HEK293 (cell line): ENCODE measurements at regions not wholly inside any gene's neighbourhood (a gene's known extent, or its start where the extent isn't known, plus 50 kb on each side); places are given as distances from the start of the nearest gene placed in this dataset.
A peak's percentile ranks its signal among the peaks of the same experiment; 100 is the strongest.

Experiments used
- CTCF ChIA-PET: fragments of 350-600 bp; formaldehyde crosslinking; extraction: SDS; loops from one replicate; lab custom pipeline; 2021; ENCODE audit warnings: antibody characterized with exemption; lab: Yijun Ruan, JAX
- POLR2A ChIA-PET: fragments of 300-600 bp; formaldehyde crosslinking; extraction: SDS; loops from one replicate; lab custom pipeline; 2020; ENCODE audit warnings: antibody characterized with exemption, inconsistent platforms; lab: Yijun Ruan, JAX
- H3K27ac ChIP-seq: fragments of 200-500 bp; sonication (Bioruptor generic); 2 replicates; pipeline ENCODE4 v1.5.1; 2014; ENCODE audit warnings: low read depth, low read length, control low read depth, inconsistent platforms; ENCODE audit errors: extremely low read depth
- H3K36me3 ChIP-seq, 2 experiments: fragments of 200-500 bp in 1 of 2; sonication (Bioruptor generic) in 1 of 2; 1 replicate in 1 of 2; 2 replicates in 1 of 2; pipeline ENCODE4 v1.5.1; 2014 to 2017; ENCODE audit warnings: inconsistent platforms in 2 of 2, low read length in 2 of 2; ENCODE audit not compliant: control insufficient read depth in 2 of 2, insufficient read depth in 1 of 2
- H3K4me1 ChIP-seq: fragments of 200-500 bp; sonication (Bioruptor generic); 2 replicates; pipeline ENCODE4 v1.5.1; 2014; ENCODE audit warnings: mild to moderate bottlenecking, low read length, inconsistent platforms; ENCODE audit not compliant: control insufficient read depth, insufficient read depth
- H3K4me3 ChIP-seq: 2 replicates; pipeline ENCODE4 v1.5.1; 2011; ENCODE audit warnings: low read depth, mild to moderate bottlenecking, control low read depth, low read length, moderate library complexity
- H3K9me3 ChIP-seq: fragments of 200-500 bp; sonication (Bioruptor generic); 2 replicates; pipeline ENCODE4 v1.5.1; 2014; ENCODE audit warnings: low read depth, low read length, inconsistent platforms; ENCODE audit not compliant: control insufficient read depth, insufficient read depth
- OSR2 ChIP-seq: fragments of 450-650 bp; formaldehyde crosslinking; IDR thresholded peaks from 2 replicates; pipeline ENCODE4 v1.5.1; 2016; ENCODE audit warnings: missing biosample characterization, missing genetic modification characterization
- RBAK ChIP-seq: fragments of 450-650 bp; formaldehyde crosslinking; IDR thresholded peaks from 2 replicates; pipeline ENCODE4 v1.5.1; 2016; ENCODE audit warnings: missing biosample characterization, missing genetic modification characterization
- SALL2 ChIP-seq: fragments of 450-650 bp; formaldehyde crosslinking; IDR thresholded peaks from 2 replicates; pipeline ENCODE4 v1.5.0; 2017; ENCODE audit warnings: missing biosample characterization, mild to moderate bottlenecking, missing genetic modification characterization, borderline replicate concordance
- SCRT2 ChIP-seq: fragments of 450-650 bp; formaldehyde crosslinking; IDR thresholded peaks from 2 replicates; pipeline ENCODE4 v1.5.1; 2016; ENCODE audit warnings: missing biosample characterization, missing genetic modification characterization
- ZFP37 ChIP-seq: fragments of 450-650 bp; formaldehyde crosslinking; IDR thresholded peaks from 2 replicates; pipeline ENCODE4 v1.5.1; 2016; ENCODE audit warnings: missing biosample characterization, missing genetic modification characterization
- ZFP41 ChIP-seq: fragments of 450-650 bp; formaldehyde crosslinking; IDR thresholded peaks from 2 replicates; pipeline ENCODE4 v1.5.1; 2016; ENCODE audit warnings: missing biosample characterization, missing genetic modification characterization, borderline replicate concordance
- ZFP69B ChIP-seq: fragments of 450-650 bp; formaldehyde crosslinking; IDR thresholded peaks from 2 replicates; pipeline ENCODE4 v1.5.1; 2016; ENCODE audit warnings: missing biosample characterization, missing genetic modification characterization
- ZIC2 ChIP-seq: fragments of 450-650 bp; formaldehyde crosslinking; IDR thresholded peaks from 2 replicates; pipeline ENCODE4 v1.5.1; 2016; ENCODE audit warnings: missing biosample characterization, missing genetic modification characterization
- ZNF10 ChIP-seq: fragments of 450-650 bp; formaldehyde crosslinking; IDR thresholded peaks from 2 replicates; pipeline ENCODE4 v1.5.1; 2017; ENCODE audit warnings: missing biosample characterization, missing genetic modification characterization
- ZNF138 ChIP-seq: fragments of 450-650 bp; formaldehyde crosslinking; IDR thresholded peaks from 2 replicates; pipeline ENCODE4 v1.5.1; 2016; ENCODE audit warnings: missing biosample characterization, missing genetic modification characterization, borderline replicate concordance
- ZNF324 ChIP-seq: fragments of 450-650 bp; formaldehyde crosslinking; IDR thresholded peaks from 2 replicates; pipeline ENCODE4 v1.5.1; 2016; ENCODE audit warnings: missing biosample characterization, missing genetic modification characterization
- ZNF416 ChIP-seq: fragments of 450-650 bp; formaldehyde crosslinking; IDR thresholded peaks from 2 replicates; pipeline ENCODE4 v1.5.1; 2016; ENCODE audit warnings: missing biosample characterization, missing genetic modification characterization
- ZNF514 ChIP-seq: fragments of 450-650 bp; formaldehyde crosslinking; IDR thresholded peaks from 2 replicates; pipeline ENCODE4 v1.5.1; 2016; ENCODE audit warnings: missing biosample characterization, missing genetic modification characterization
- ZNF571 ChIP-seq: fragments of 450-650 bp; formaldehyde crosslinking; IDR thresholded peaks from 2 replicates; pipeline ENCODE4 v1.5.0; 2017; ENCODE audit warnings: missing biosample characterization, missing genetic modification characterization
- ZNF768 ChIP-seq: fragments of 450-650 bp; formaldehyde crosslinking; IDR thresholded peaks from 2 replicates; pipeline ENCODE4 v1.5.1; 2018; ENCODE audit warnings: missing biosample characterization, mild to moderate bottlenecking, missing genetic modification characterization
- ZNF785 ChIP-seq: fragments of 450-650 bp; formaldehyde crosslinking; IDR thresholded peaks from 2 replicates; pipeline ENCODE4 v1.5.1; 2016; ENCODE audit warnings: missing biosample characterization, missing genetic modification characterization
- ZNF792 ChIP-seq: fragments of 450-650 bp; formaldehyde crosslinking; IDR thresholded peaks from 2 replicates; pipeline ENCODE4 v1.5.1; 2016; ENCODE audit warnings: missing biosample characterization, missing genetic modification characterization
- TF ChIP-seq, protein P1 (sequence below): fragments of 450-650 bp; formaldehyde crosslinking; IDR thresholded peaks from 2 replicates; pipeline ENCODE4 v1.5.1; 2017; ENCODE audit warnings: missing biosample characterization, missing genetic modification characterization
- TF ChIP-seq, protein P2 (sequence below): IDR thresholded peaks from 2 replicates; pipeline ENCODE4 v1.6.1; 2011; ENCODE audit warnings: mild to moderate bottlenecking, low read depth, low read length, borderline replicate concordance
- TF ChIP-seq, protein P3 (sequence below): fragments of 450-650 bp; formaldehyde crosslinking; IDR thresholded peaks from 2 replicates; pipeline ENCODE4 v1.5.1; 2016; ENCODE audit warnings: missing biosample characterization, missing genetic modification characterization, low read depth
- TF ChIP-seq, protein P4 (sequence below): fragments of 450-650 bp; formaldehyde crosslinking; IDR thresholded peaks from 2 replicates; pipeline ENCODE4 v1.5.1; 2016; ENCODE audit warnings: missing biosample characterization, missing genetic modification characterization
- TF ChIP-seq, protein P5 (sequence below): fragments of 450-650 bp; formaldehyde crosslinking; IDR thresholded peaks from 2 replicates; pipeline ENCODE4 v1.5.1; 2016; ENCODE audit warnings: missing biosample characterization, missing genetic modification characterization
- TF ChIP-seq, protein P6 (sequence below): fragments of 450-650 bp; formaldehyde crosslinking; conservative IDR thresholded peaks from 2 replicates; pipeline ENCODE4 v1.5.1; 2016; ENCODE audit warnings: low read depth, missing biosample characterization, missing genetic modification characterization

DNA sequence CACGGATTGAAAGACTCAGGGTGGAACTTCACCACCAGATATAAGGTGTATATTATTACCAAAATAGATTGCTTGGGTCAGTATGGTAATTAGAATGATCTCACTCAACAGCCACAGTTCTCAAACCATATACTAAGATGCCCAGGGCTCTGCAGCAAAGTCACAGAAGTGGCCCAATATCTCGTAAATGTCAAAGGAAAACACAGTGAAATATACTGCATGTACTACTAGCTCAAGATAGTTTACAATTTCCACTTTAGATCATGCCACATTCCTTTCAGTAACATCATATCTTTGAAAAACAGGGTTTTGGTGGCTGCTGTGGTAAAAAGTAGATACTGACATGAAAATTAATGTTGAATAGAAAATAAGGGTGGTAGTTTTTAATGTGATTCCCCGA lies 180.3 kb upstream of the ATP1B1 start (continued):
- no peak for TF ChIP-seq ZNF571 (tag by site-specific recombination)
- TF ChIP-seq ZNF785 (tag by site-specific recombination), result no peak
- no peak for TF ChIP-seq SCRT2 (tag by site-specific recombination)
- TF ChIP-seq, protein P1, sequence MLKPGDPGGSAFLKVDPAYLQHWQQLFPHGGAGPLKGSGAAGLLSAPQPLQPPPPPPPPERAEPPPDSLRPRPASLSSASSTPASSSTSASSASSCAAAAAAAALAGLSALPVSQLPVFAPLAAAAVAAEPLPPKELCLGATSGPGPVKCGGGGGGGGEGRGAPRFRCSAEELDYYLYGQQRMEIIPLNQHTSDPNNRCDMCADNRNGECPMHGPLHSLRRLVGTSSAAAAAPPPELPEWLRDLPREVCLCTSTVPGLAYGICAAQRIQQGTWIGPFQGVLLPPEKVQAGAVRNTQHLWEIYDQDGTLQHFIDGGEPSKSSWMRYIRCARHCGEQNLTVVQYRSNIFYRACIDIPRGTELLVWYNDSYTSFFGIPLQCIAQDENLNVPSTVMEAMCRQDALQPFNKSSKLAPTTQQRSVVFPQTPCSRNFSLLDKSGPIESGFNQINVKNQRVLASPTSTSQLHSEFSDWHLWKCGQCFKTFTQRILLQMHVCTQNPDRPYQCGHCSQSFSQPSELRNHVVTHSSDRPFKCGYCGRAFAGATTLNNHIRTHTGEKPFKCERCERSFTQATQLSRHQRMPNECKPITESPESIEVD (tag by site-specific recombination), result peak; percentile 56; the same call in 1 of the 2 replicates
- TF ChIP-seq ZNF10 (tag by site-specific recombination), result no peak
- TF ChIP-seq ZNF768 (tag by site-specific recombination), result no peak
- no peak for TF ChIP-seq ZFP69B (tag by site-specific recombination)
- TF ChIP-seq, protein P2, sequence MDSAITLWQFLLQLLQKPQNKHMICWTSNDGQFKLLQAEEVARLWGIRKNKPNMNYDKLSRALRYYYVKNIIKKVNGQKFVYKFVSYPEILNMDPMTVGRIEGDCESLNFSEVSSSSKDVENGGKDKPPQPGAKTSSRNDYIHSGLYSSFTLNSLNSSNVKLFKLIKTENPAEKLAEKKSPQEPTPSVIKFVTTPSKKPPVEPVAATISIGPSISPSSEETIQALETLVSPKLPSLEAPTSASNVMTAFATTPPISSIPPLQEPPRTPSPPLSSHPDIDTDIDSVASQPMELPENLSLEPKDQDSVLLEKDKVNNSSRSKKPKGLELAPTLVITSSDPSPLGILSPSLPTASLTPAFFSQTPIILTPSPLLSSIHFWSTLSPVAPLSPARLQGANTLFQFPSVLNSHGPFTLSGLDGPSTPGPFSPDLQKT, result no peak
- TF ChIP-seq ZNF416, result no peak
- TF ChIP-seq ZIC2 (tag by site-specific recombination), result no peak
- no peak for TF ChIP-seq ZFP37 (tag by site-specific recombination)
- TF ChIP-seq ZNF792 (tag by site-specific recombination), result no peak
- TF ChIP-seq, protein P3, sequence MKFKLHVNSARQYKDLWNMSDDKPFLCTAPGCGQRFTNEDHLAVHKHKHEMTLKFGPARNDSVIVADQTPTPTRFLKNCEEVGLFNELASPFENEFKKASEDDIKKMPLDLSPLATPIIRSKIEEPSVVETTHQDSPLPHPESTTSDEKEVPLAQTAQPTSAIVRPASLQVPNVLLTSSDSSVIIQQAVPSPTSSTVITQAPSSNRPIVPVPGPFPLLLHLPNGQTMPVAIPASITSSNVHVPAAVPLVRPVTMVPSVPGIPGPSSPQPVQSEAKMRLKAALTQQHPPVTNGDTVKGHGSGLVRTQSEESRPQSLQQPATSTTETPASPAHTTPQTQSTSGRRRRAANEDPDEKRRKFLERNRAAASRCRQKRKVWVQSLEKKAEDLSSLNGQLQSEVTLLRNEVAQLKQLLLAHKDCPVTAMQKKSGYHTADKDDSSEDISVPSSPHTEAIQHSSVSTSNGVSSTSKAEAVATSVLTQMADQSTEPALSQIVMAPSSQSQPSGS (tag by site-specific recombination), result no peak
- peak; percentile 30; the same call in 1 of the 2 replicates for TF ChIP-seq OSR2 (tag by site-specific recombination)
- no peak for TF ChIP-seq ZNF324

DNA sequence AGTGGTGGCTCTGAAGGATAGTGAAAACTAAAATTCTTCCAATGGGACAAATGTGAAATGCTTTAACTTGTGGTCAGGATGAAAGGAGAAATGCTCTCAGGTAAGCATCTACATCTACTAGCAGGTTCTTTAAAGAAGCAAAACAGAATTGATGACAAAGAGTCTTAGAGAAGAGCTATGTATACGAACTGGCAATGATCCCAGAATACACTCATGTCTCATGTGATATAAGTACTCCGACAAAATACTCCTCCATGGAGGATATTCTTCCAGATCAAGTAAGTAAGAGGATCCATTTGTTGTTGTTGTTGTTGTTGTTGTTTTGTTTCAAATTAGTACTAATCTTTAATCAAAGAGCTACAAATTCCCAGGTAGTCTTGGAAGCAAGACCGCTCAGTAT lies 174.0 kb upstream of the ATP1B1 start:
- Histone ChIP-seq H3K4me3 (no peak overlapping the region), H3K4me1 (no peaks in the 10 kb centered on the region), H3K36me3 (no peaks in the 10 kb centered on the region), H3K9me3 (no peaks in the 10 kb centered on the region), H3K27ac (no peak overlapping the region)
- CTCF ChIA-PET, result no interaction called here
- POLR2A ChIA-PET, result no interaction called here
- TF ChIP-seq, protein P4, sequence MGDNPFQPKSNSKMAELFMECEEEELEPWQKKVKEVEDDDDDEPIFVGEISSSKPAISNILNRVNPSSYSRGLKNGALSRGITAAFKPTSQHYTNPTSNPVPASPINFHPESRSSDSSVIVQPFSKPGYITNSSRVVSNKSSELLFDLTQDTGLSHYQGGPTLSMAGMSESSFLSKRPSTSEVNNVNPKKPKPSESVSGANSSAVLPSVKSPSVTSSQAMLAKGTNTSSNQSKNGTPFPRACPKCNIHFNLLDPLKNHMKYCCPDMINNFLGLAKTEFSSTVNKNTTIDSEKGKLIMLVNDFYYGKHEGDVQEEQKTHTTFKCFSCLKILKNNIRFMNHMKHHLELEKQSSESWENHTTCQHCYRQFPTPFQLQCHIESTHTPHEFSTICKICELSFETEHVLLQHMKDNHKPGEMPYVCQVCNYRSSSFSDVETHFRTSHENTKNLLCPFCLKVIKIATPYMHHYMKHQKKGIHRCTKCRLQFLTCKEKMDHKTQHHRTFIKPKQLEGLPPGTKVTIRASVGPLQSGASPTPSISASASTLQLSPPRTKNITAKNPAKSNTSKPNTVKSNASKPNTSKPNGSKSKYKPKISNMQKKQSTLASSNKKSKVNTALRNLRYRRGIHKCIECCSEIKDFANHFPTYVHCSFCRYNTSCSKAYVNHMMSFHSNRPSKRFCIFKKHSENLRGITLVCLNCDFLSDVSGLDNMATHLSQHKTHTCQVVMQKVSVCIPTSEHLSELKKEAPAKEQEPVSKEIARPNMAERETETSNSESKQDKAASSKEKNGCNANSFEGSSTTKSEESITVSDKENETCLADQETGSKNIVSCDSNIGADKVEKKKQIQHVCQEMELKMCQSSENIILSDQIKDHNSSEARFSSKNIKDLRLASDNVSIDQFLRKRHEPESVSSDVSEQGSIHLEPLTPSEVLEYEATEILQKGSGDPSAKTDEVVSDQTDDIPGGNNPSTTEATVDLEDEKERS (tag by site-specific recombination), result no peak
- TF ChIP-seq ZNF514 (tag by site-specific recombination) (no peak), ZNF138 (tag by site-specific recombination) (no peak), SALL2 (no peak), ZNF10 (tag by site-specific recombination) (no peak), RBAK (tag by site-specific recombination) (no peak), ZFP41 (tag by site-specific recombination) (no peak)
- TF ChIP-seq, protein P5, sequence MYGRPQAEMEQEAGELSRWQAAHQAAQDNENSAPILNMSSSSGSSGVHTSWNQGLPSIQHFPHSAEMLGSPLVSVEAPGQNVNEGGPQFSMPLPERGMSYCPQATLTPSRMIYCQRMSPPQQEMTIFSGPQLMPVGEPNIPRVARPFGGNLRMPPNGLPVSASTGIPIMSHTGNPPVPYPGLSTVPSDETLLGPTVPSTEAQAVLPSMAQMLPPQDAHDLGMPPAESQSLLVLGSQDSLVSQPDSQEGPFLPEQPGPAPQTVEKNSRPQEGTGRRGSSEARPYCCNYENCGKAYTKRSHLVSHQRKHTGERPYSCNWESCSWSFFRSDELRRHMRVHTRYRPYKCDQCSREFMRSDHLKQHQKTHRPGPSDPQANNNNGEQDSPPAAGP, result no peak
- TF ChIP-seq, protein P6, sequence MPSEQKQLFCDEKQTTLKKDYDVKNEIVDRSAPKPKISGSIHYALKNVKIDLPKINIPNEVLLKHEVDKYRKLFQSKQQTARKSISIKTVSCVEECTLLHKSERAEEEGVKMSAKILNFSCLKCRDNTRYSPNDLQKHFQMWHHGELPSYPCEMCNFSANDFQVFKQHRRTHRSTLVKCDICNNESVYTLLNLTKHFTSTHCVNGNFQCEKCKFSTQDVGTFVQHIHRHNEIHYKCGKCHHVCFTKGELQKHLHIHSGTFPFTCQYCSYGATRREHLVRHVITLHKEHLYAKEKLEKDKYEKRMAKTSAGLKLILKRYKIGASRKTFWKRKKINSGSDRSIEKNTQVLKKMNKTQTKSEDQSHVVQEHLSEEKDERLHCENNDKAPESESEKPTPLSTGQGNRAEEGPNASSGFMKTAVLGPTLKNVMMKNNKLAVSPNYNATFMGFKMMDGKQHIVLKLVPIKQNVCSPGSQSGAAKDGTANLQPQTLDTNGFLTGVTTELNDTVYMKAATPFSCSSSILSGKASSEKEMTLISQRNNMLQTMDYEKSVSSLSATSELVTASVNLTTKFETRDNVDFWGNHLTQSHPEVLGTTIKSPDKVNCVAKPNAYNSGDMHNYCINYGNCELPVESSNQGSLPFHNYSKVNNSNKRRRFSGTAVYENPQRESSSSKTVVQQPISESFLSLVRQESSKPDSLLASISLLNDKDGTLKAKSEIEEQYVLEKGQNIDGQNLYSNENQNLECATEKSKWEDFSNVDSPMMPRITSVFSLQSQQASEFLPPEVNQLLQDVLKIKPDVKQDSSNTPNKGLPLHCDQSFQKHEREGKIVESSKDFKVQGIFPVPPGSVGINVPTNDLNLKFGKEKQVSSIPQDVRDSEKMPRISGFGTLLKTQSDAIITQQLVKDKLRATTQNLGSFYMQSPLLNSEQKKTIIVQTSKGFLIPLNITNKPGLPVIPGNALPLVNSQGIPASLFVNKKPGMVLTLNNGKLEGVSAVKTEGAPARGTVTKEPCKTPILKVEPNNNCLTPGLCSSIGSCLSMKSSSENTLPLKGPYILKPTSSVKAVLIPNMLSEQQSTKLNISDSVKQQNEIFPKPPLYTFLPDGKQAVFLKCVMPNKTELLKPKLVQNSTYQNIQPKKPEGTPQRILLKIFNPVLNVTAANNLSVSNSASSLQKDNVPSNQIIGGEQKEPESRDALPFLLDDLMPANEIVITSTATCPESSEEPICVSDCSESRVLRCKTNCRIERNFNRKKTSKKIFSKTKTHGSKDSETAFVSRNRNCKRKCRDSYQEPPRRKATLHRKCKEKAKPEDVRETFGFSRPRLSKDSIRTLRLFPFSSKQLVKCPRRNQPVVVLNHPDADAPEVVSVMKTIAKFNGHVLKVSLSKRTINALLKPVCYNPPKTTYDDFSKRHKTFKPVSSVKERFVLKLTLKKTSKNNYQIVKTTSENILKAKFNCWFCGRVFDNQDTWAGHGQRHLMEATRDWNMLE (tag by site-specific recombination), result no peak
